Esophagus squamous epithelium (tissue), 4 donors: ENCODE measurements at regions not wholly inside any gene's neighbourhood (a gene's known extent, or its start where the extent isn't known, plus 50 kb on each side); places are given as distances from the start of the nearest gene placed in this dataset.

Experiments used
- CTCF ChIP-seq, 6 experiments: fragments of 450-650 bp in 4 of 6; fragments of 200-600 bp in 2 of 6; sonication (generic) in 2 of 6; IDR thresholded peaks; one replicate each; pipeline ENCODE4 v1.5.1; 2016 to 2019; ENCODE audit warnings: antibody characterized with exemption in 6 of 6, mild to moderate bottlenecking in 4 of 6, moderate library complexity in 4 of 6
- POLR2A ChIP-seq, 4 donors: fragments of 450-650 bp; IDR thresholded peaks; one replicate each; pipeline ENCODE4 v1.6.1; 2017; ENCODE audit warnings: antibody characterized with exemption in 4 of 4, mild to moderate bottlenecking in 4 of 4, moderate library complexity in 3 of 4

GRCh38 chr17:71828182-71828596 lies 292.6 kb upstream of the SOX9 start:
- TF ChIP-seq CTCF (IDR thresholded peaks at IDR 0.05) (no peak), POLR2A (IDR thresholded peaks at IDR 0.05) (no peak)
